B cell (primary cell): ENCODE measurements at regions not wholly inside any gene's neighbourhood (a gene's known extent, or its start where the extent isn't known, plus 50 kb on each side); places are given as distances from the start of the nearest gene placed in this dataset.

Source experiments
- EZH2 ChIP-seq: IDR thresholded peaks from 2 replicates; pipeline ENCODE4 v1.6.1; 2012; ENCODE audit warnings: borderline replicate concordance, low read depth, mild to moderate bottlenecking, moderate library complexity, low read length; ENCODE audit not compliant: insufficient read depth, poor library complexity, severe bottlenecking
- TF ChIP-seq, protein P1 (sequence below): fragments of 200-600 bp; IDR thresholded peaks from one replicate; pipeline ENCODE4 v1.8.0; 2022; ENCODE audit warnings: antibody characterized with exemption, mild to moderate bottlenecking

DNA sequence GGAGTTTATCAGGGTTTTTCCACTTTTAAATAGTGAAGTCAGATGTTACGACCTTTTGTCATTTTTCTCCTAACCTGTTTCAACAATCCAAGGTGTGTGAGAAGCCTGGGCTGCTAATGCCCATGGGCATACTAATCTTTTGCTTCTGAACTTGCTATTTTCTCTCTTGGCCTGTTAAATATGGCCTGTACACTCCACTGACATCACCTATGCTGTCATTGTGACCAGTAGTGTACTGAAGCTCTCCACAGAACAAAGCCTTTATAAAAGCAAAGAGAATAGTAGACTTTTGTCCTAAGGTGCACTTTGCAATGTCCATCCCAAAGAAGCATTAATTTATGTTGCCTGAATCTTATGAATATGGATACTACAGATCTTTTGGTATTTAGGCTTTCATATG is 1490.5 kb downstream of the STIM2 start:
- TF ChIP-seq, protein P1, sequence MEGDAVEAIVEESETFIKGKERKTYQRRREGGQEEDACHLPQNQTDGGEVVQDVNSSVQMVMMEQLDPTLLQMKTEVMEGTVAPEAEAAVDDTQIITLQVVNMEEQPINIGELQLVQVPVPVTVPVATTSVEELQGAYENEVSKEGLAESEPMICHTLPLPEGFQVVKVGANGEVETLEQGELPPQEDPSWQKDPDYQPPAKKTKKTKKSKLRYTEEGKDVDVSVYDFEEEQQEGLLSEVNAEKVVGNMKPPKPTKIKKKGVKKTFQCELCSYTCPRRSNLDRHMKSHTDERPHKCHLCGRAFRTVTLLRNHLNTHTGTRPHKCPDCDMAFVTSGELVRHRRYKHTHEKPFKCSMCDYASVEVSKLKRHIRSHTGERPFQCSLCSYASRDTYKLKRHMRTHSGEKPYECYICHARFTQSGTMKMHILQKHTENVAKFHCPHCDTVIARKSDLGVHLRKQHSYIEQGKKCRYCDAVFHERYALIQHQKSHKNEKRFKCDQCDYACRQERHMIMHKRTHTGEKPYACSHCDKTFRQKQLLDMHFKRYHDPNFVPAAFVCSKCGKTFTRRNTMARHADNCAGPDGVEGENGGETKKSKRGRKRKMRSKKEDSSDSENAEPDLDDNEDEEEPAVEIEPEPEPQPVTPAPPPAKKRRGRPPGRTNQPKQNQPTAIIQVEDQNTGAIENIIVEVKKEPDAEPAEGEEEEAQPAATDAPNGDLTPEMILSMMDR: no peak
- TF ChIP-seq EZH2: no peak
